ENCODE measurements at regions not wholly inside any gene's neighbourhood (a gene's known extent, or its start where the extent isn't known, plus 50 kb on each side); places are given as distances from the start of the nearest gene placed in this dataset.

DNA sequence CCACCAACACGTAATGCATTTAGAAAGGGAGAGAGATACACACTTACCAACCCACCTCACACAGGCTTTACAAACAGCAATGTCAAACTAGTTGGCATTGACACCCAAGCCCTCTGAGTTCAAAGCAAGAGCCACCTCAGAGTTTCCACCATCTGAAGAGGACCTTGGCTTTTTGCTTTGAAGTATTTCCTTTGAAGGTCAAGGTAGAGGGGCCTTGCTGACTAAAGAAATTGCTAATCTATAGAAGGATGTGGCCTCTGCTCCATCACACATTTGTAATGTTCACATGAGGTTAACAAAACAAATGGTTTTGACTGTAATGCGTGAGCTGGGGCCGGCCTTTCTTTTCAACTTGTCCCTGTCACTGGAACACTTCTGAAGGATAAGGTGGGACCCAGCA lies 117.7 kb downstream of the POLR2M start:
- no peak for DNase-seq

DNA sequence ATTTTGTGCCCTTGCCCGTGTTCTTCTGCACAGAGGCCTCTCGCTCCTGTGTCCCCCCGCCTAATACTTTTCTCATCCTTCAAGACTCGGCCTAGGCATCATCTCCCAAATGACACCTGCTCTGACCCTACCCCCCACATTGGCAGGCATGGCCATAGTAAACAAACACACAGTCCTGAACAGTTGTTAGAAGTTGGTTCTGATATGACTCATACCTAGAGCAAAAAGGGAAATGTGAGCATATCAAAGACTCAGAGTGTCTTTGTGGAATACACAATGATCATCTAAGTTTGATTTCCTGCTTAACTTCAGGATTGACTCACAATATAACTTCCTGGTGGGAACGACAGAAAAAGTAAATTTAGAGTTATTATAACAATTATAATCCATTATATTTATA lies 120.5 kb downstream of the POLR2M start:
- no peak for DNase-seq

DNA sequence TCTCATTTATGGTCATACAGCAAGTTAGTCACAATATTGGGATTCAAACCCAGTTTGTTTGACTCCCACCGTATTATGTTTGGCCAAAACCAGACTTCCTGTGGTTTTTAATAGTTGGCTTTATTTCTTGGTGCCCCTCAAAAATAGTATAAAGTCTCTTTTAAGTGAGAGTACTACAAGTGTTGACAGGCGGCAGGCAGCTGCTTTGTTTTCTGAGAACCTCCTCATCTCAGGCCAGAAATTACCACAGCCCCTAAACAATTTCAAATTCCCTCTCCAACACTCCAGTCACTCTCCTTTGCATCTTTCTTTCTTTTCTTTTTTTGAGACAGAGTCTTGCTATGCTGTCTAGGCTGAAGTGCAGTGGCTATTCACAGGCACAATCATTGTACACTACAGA lies 121.5 kb downstream of the POLR2M start:
- no peak for DNase-seq

DNA sequence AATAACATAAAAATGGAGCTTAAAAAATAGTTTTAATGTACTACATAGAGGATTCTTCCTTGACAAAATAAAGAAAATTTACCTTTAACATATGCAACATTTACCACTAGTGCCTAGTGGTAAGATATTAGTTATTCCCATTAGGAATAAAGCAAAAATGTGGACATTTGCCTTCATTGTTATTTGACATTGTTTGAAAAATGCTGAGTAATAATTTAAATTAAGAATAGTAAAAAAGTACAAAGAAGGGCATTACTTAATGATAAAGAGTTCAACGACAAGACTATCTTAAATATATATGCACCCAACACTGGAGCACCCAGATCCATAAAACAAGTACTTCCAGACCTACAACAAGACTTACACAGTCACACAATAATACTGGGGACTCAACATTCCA lies 125.7 kb downstream of the POLR2M start:
- DNase-seq, result no peak

DNA sequence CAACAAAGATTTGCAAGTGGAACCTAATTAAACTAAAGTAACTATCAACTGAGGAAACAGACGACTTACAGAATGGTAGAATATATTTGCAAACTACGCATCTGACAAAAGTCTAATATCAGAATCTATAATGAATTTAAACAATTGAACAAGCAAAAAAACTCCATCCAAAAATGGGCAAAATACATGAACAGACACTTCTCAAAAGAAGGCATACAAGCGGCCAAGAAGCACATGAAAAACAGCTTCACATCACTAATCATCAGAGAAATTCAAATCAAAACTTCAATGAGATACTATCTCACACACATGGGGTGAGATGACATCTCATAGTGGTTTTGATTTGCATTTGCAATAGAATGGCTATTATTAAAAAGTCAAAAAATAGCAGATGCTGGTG lies 128.6 kb downstream of the POLR2M start:
- DNase-seq, result no peak

GRCh38 chr15:57849317-57849716 lies 142.8 kb downstream of the POLR2M start:
- DNase-seq, result no peak

DNA sequence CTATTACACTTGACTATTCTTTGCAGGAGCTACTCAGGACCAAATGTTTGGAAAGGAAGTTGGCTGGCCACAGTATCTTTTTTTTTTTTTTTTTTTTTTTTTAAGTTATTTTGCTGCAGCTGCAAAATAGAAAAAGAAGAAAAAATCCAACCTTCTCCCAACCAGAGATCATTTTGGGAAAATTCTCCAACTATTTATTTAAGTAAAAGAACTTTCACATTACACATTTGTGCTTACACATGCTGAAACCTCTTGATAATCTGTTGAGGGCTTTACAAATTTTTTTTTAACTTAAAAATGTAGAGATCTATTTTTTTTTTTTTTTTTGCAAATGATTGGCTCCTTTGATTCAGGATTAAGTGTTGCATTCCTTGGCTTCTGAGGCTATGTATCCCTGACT lies 148.0 kb downstream of the POLR2M start:
- no peak for DNase-seq

DNA sequence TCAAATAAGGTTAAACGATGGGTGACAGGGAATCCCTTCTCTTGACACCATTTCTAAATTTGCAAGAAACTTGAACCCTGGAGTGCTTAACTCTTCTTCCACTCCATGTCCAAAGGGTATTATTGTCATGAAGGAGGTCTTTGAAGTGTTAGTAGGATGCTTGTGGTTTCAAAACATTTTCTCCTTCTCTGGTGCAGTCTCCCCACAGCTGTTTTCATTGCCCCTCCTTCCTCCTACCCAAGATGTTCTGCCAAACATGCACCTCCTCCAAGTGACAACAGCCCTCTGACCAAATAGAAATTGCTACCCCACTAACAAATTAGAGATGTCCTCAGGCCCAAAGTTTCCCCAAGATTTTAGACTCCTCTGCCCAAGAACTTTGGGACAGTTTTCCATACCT lies 151.4 kb downstream of the POLR2M start:
- DNase-seq, result no peak

DNA sequence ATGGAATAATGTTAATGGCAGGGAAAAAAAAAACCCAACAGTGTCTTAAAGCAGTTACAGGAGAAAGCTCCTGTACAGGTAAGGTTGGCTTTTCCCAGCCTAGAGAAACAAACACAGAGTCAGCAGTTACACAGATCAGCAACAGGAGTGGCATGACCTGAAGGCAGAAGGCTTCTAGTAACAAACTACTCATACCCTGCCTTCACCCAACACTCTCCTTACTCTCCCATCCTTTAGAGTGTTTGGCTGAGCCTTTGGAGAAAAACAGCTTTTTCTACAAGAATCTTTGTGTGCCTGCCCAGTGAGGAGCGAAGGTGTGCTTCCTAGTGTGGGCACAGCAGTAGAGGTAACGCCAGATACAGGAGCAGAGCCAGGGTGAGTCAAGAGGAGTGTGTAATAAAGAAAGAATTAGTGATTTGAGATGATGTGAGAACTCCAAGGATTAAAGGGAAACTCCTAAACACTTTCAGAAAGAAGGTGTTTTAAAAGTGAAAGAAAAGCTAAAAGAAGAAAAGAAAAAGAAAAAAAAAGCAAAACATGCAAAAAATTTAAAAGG lies 152.7 kb downstream of the POLR2M start:
- no peak for DNase-seq

GRCh38 chr15:57861034-57861638 lies 154.6 kb downstream of the POLR2M start:
- DNase-seq, result no peak

- DNase-seq, result no peak
These were observed 155.5 kb downstream of the POLR2M start for GRCh38 chr15:57861815-57862586.

DNA sequence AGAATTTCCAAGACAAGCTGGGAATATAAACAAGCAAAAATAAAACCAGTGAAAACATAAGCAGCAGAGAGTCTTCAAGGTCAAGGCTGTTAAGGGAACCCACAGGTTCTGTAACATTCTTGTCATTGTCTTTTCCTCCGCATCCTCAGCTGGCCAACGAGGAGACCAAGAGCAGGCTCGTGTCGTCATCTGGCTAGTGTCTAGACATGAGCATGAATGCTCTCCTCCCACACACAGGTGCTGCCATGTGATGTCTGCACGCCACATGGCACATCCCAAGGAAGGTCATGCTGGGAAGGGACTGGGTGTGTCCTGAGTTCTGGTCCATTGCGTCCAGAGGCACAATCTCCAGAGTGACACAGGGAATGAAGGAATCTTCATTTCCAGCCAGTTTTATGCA lies 156.2 kb downstream of the POLR2M start:
- no peak for DNase-seq

DNA sequence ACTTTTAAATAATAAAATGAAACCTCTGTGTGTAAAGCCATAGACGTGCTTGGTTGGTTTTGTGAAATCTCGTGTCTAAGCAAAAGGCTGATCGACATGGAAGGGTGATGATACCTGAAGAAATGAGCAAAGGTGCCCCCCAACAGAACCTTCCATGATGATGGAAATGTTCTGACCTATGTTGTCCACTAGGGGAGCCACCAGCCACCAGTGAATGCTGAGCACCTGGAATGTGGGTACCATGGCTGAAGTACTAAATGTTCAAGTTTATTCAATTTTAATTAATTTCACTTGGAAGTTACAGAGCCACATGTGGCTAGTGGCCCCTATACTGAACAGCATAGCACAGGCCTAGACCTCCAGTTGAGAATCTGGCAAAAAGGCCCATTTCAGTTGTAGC lies 158.8 kb downstream of the POLR2M start:
- DNase-seq, result no peak

DNA sequence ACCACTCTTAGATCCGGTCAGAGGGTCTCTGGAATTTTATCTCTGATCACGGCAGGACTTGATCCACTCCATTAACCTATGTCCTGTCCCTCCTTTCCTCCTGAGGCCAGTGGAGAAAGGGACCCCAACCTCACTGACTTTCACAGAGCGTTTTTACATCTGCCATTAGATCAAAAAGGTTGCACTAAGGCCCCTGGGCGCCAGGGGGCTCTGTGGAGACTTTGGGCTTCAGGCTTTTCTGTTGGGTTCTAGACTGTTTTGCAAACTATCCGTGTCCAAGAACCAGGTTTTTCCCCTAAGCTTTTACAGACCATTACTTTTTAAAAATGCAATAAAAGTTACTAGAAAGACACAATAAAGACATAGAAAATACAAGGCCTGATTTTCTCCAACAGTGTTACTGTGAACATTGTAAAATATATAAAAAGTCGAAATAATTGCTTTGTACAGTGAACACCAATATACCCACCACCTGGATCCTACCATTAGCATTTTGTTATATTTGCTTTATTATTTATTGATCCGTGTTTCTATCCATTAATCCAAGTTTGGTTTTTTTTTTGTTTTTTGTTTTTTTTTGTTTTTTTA lies 159.7 kb downstream of the POLR2M start:
- DNase-seq, result peak; percentile 5

GRCh38 chr15:57867970-57868798 lies 161.7 kb downstream of the POLR2M start:
- no peak for DNase-seq

DNA sequence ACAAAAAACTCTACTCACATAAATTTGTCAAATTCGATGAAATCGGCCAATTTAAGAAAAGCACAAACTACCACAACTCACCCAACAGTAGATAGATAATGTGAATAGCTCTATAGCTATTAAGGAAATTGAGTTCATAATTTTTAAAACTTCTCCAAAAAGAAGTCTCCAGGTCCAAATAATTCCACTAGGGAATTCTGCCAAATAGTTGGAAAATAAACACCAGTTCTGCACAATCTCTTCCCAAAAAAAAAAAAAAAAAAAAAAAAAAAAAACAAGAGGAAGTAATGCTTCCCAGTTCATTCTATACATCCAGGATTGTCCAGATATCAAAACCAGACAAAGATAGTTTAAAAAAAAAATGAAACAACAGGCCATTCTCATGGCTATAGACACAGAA lies 164.2 kb downstream of the POLR2M start:
- DNase-seq, result no peak

- DNase-seq, result no peak
These were observed 165.9 kb downstream of the POLR2M start for GRCh38 chr15:57872281-57873030.

DNA sequence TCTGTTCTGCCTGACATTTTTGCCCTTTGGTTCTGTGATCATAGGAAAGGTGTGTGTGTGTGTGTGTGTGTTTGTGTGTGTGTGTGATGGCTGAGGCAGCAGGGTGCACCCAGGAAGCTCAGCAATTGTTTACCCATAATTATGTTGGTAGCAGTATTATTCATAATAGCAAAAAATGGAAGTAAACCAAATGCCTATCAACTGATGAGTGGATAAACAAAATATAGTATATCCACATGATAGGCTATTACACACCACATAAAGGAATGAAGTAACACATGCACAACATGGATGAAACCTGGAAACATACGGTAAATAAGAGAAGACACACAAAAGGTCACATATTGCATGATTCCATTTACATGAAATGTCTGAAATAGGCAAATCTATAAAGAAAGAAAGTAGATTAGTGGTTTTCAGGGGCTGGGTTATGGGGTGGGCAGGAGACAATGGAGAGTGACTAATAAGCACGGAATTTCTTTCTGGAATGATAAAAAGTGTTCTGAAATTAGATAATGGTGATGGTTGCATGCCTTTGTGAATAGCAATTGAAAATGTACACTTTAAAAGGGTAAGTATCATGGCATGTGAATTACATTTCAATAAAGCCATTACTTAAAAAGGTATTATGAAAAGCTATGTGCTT lies 167.2 kb downstream of the POLR2M start:
- DNase-seq, result no peak

DNA sequence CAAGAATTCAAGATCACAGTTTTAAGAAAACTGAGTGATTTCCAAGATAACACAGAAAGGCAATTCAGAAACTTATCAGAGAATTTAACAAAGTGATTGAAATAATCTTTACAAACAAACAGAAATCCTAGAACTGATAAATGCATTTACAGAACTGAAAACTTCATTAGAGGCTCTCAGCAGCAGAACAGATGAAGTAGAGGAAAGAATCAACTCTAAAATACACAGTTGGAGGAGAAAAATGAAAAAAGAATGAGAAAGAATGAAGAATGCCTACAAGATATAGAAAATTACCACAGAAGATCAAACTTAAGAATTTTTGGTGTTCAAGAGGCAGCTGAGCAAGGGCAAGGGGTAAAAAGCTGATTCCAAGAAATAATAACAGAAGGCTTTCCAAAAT lies 168.8 kb downstream of the POLR2M start:
- DNase-seq, result no peak

DNA sequence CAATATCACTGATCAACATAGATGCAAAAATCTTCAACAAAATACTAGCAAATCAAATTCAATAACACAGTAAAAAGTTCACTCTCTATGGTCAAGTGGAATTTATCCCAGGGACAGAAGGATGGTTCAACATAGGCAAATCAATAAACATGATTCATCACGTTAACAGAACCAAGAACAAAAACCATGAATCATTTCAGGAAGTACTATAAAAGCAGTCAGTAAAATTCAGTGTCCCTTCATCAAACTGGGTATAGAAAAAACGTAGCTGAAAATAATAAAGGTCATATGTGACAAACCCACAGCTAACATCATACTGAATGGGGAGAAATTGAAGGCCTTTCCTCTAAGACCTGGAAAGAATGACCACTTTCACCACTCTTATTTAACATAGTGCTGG lies 172.1 kb downstream of the POLR2M start:
- no peak for DNase-seq

DNA sequence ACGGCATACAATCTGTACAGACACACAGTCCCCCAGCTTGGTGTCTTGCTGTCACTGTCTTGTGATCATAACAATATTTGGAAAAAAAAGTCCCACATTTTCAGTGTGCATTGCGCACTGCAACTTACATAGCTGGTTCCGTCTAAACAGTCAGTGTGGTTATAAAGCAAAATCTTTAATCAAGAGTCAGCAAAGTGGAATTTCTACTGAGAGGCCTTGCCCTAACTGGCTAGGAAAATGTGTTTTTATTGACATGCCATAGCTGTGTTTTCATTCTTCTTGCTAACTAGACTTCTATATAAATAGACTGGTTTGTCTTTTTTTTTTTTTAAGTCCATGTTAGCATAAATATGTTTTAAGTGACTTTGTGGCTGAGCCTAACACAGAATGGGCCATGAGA lies 174.8 kb downstream of the POLR2M start:
- no peak for DNase-seq

- no peak for DNase-seq
These were observed 175.5 kb downstream of the POLR2M start for GRCh38 chr15:57881972-57882371.

All from NCI-H510A (cell line).